ENCODE measurements at regions not wholly inside any gene's neighbourhood (a gene's known extent, or its start where the extent isn't known, plus 50 kb on each side); places are given as distances from the start of the nearest gene placed in this dataset.
A peak's percentile ranks its signal among the peaks of the same experiment; 100 is the strongest.

- TF ChIP-seq CTCF (IDR thresholded peaks at IDR 0.05): no peak
- Mint-ChIP-seq H3K27me3 (ENCODE audit: insufficient read depth) (no peaks in the 10 kb centered on the region), H3K27ac (no peak overlapping the region), H3K9me3 (no peaks in the 10 kb centered on the region), H3K4me1 (ENCODE audit: low read depth) (no peaks in the 10 kb centered on the region), H3K36me3 (ENCODE audit: low read depth) (no peaks in the 10 kb centered on the region), H3K4me3 (no peak overlapping the region)
- no peak for DNase-seq
Measured at GRCh38 chr2:57576983-57577382, 469.6 kb upstream of the VRK2 start.

- peak; percentile 26; the same call in 1 of the 2 replicates for TF ChIP-seq CTCF (IDR thresholded peaks at IDR 0.05)
- Mint-ChIP-seq H3K9me3 (no peaks in the 10 kb centered on the region), H3K36me3 (ENCODE audit: low read depth) (no peaks in the 10 kb centered on the region), H3K4me1 (ENCODE audit: low read depth) (no peaks in the 10 kb centered on the region), H3K27ac (no peak overlapping the region), H3K4me3 (no peak overlapping the region), H3K27me3 (ENCODE audit: insufficient read depth) (peaks cover 2% of the 10 kb centered on the region; the same call in 1 of the 2 replicates)
- DNase-seq: no peak
Measured at GRCh38 chr2:57597940-57598339, 448.7 kb upstream of the VRK2 start.

GRCh38 chr2:57598551-57598950 lies 448.1 kb upstream of the VRK2 start:
- no peak for DNase-seq
- H3K9me3 Mint-ChIP-seq: no peaks in the 10 kb centered on the region
- no peak for TF ChIP-seq CTCF (IDR thresholded peaks at IDR 0.05)
- peaks cover 2% of the 10 kb centered on the region; the same call in 1 of the 2 replicates for H3K27me3 Mint-ChIP-seq (ENCODE audit: insufficient read depth)
- H3K4me3 Mint-ChIP-seq: no peak overlapping the region
- H3K27ac Mint-ChIP-seq: no peak overlapping the region
- no peaks in the 10 kb centered on the region for H3K4me1 Mint-ChIP-seq (ENCODE audit: low read depth)
- H3K36me3 Mint-ChIP-seq (ENCODE audit: low read depth): no peaks in the 10 kb centered on the region

GRCh38 chr2:57602733-57603132 lies 443.9 kb upstream of the VRK2 start:
- no peak overlapping the region for H3K27ac Mint-ChIP-seq
- no peaks in the 10 kb centered on the region for H3K36me3 Mint-ChIP-seq (ENCODE audit: low read depth)
- TF ChIP-seq CTCF (IDR thresholded peaks at IDR 0.05): no peak
- no peaks in the 10 kb centered on the region for H3K4me1 Mint-ChIP-seq (ENCODE audit: low read depth)
- H3K27me3 Mint-ChIP-seq (ENCODE audit: insufficient read depth): peaks cover 2% of the 10 kb centered on the region
- H3K9me3 Mint-ChIP-seq: no peaks in the 10 kb centered on the region
- H3K4me3 Mint-ChIP-seq: no peak overlapping the region
- no peak for DNase-seq

GRCh38 chr2:57614988-57615387 lies 431.6 kb upstream of the VRK2 start:
- no peaks in the 10 kb centered on the region for H3K9me3 Mint-ChIP-seq
- no peak overlapping the region for H3K27ac Mint-ChIP-seq
- no peak overlapping the region for H3K4me3 Mint-ChIP-seq
- no peaks in the 10 kb centered on the region for H3K27me3 Mint-ChIP-seq (ENCODE audit: insufficient read depth)
- H3K36me3 Mint-ChIP-seq (ENCODE audit: low read depth): no peaks in the 10 kb centered on the region
- H3K4me1 Mint-ChIP-seq (ENCODE audit: low read depth): no peaks in the 10 kb centered on the region
- no peak for TF ChIP-seq CTCF (IDR thresholded peaks at IDR 0.05)
- DNase-seq: no peak

All from HFFc6 (cell line).